H9 (cell line): ENCODE measurements at regions not wholly inside any gene's neighbourhood (a gene's known extent, or its start where the extent isn't known, plus 50 kb on each side); places are given as distances from the start of the nearest gene placed in this dataset.

Source experiments
- DNase-seq: peaks from one replicate; pipeline ENCODE4 v3.0.0-alpha.2; 2017
- H2AFZ ChIP-seq: one replicate; pipeline ENCODE4 v1.6.1; 2013; ENCODE audit warnings: mild to moderate bottlenecking, low read length, control low read depth, moderate library complexity
- H2AK5ac ChIP-seq: 2 replicates; pipeline ENCODE4 v1.6.1; 2013; ENCODE audit warnings: low read length, control low read depth, mixed read lengths; ENCODE audit not compliant: insufficient read length
- H2BK120ac ChIP-seq: one replicate; pipeline ENCODE4 v1.6.1; 2013; ENCODE audit warnings: low read depth, mild to moderate bottlenecking, low read length, control low read depth, inconsistent platforms; ENCODE audit not compliant: poor library complexity, severe bottlenecking
- H2BK12ac ChIP-seq: 2 replicates; pipeline ENCODE4 v1.6.1; 2013; ENCODE audit warnings: low read length, control low read depth, mixed read lengths, low read depth; ENCODE audit not compliant: insufficient read length
- H2BK15ac ChIP-seq: 2 replicates; pipeline ENCODE4 v1.6.1; 2013; ENCODE audit warnings: low read depth, low read length, control low read depth
- H2BK20ac ChIP-seq: one replicate; pipeline ENCODE4 v1.6.1; 2013; ENCODE audit warnings: low read depth, mild to moderate bottlenecking, low read length, control low read depth, inconsistent platforms; ENCODE audit not compliant: poor library complexity, severe bottlenecking
- H2BK5ac ChIP-seq: 2 replicates; pipeline ENCODE4 v1.6.1; 2013; ENCODE audit warnings: low read length, control low read depth, mixed read lengths; ENCODE audit not compliant: insufficient read length
- H3K14ac ChIP-seq: 2 replicates; pipeline ENCODE4 v1.6.1; 2013; ENCODE audit warnings: low read length, control low read depth; ENCODE audit not compliant: insufficient read depth
- H3K18ac ChIP-seq: 2 replicates; pipeline ENCODE4 v1.6.1; 2013; ENCODE audit warnings: low read depth, mild to moderate bottlenecking, mixed read lengths, low read length, control low read depth; ENCODE audit not compliant: insufficient read length
- H3K23ac ChIP-seq: 2 replicates; pipeline ENCODE4 v1.6.1; 2013; ENCODE audit warnings: low read length, control low read depth, mixed read lengths, low read depth; ENCODE audit not compliant: insufficient read length
- H3K23me2 ChIP-seq: 2 replicates; pipeline ENCODE4 v1.6.1; 2013; ENCODE audit warnings: low read depth, mild to moderate bottlenecking, mixed read lengths, low read length, control low read depth; ENCODE audit not compliant: insufficient read length, poor library complexity, severe bottlenecking
- H3K27ac ChIP-seq: 2 replicates; pipeline ENCODE4 v1.5.1; 2013; ENCODE audit warnings: low read length, control low read depth, mixed read lengths, low read depth; ENCODE audit not compliant: insufficient read length
- H3K27me3 ChIP-seq: 2 replicates; pipeline ENCODE4 v1.6.1; 2013; ENCODE audit warnings: low read length, control low read depth, inconsistent platforms; ENCODE audit not compliant: insufficient read depth
- H3K4ac ChIP-seq: 2 replicates; pipeline ENCODE4 v1.6.1; 2013; ENCODE audit warnings: low read depth, mild to moderate bottlenecking, control low read depth, inconsistent platforms, low read length, moderate library complexity
- H3K4me1 ChIP-seq: 2 replicates; pipeline ENCODE4 v1.6.1; 2013; ENCODE audit warnings: low read length, control low read depth, inconsistent platforms; ENCODE audit not compliant: insufficient read depth
- H3K4me2 ChIP-seq: 2 replicates; pipeline ENCODE4 v1.6.1; 2013; ENCODE audit warnings: low read length, control low read depth, mixed read lengths; ENCODE audit not compliant: insufficient read length, insufficient read depth
- H3K56ac ChIP-seq: 2 replicates; pipeline ENCODE4 v1.6.1; 2013; ENCODE audit warnings: low read depth, mild to moderate bottlenecking, mixed read lengths, low read length, control low read depth; ENCODE audit not compliant: insufficient read length
- H3K79me1 ChIP-seq: 2 replicates; pipeline ENCODE4 v1.6.1; 2013; ENCODE audit warnings: low read depth, mild to moderate bottlenecking, moderate library complexity, low read length, control low read depth, inconsistent platforms; ENCODE audit not compliant: insufficient read depth, poor library complexity, severe bottlenecking
- H3K79me2 ChIP-seq: 2 replicates; pipeline ENCODE4 v1.6.1; 2013; ENCODE audit warnings: low read length, control low read depth, inconsistent platforms; ENCODE audit not compliant: insufficient read depth
- H3K9ac ChIP-seq: 2 replicates; pipeline ENCODE4 v1.6.1; 2013; ENCODE audit warnings: low read length, control low read depth, mixed read lengths; ENCODE audit not compliant: insufficient read length; ENCODE audit errors: extremely low read depth
- H3K9me3 ChIP-seq: one replicate; pipeline ENCODE4 v1.6.1; 2013; ENCODE audit warnings: low read depth, low read length, inconsistent platforms; ENCODE audit not compliant: control insufficient read depth
- H3T11ph ChIP-seq: one replicate; pipeline ENCODE4 v1.6.1; 2013; ENCODE audit warnings: mild to moderate bottlenecking, low read length, control low read depth, inconsistent platforms
- H4K20me1 ChIP-seq: one replicate; pipeline ENCODE4 v1.6.1; 2013; ENCODE audit not compliant: control insufficient read depth, insufficient read length, insufficient read depth
- H4K5ac ChIP-seq: 2 replicates; pipeline ENCODE4 v1.6.1; 2013; ENCODE audit warnings: low read depth, mild to moderate bottlenecking, mixed read lengths, low read length, control low read depth; ENCODE audit not compliant: insufficient read length
- H4K8ac ChIP-seq: replicated peaks from 2 replicates; pipeline ENCODE4 v1.6.1; 2013; ENCODE audit warnings: low read length, control low read depth, mixed read lengths, low read depth; ENCODE audit not compliant: insufficient read length
- H4K91ac ChIP-seq: 2 replicates; pipeline ENCODE4 v1.6.1; 2013; ENCODE audit warnings: low read depth, mild to moderate bottlenecking, moderate library complexity, mixed read lengths, low read length, control low read depth; ENCODE audit not compliant: insufficient read length
- H3K27ac Mint-ChIP-seq, 3 experiments: 2 replicates in 2 of 3; 3 replicates in 1 of 3; pipeline ENCODE4 v1.8.0; 2020 to 2021; ENCODE audit warnings: mixed read lengths in 3 of 3, mild to moderate bottlenecking in 1 of 3, moderate library complexity in 1 of 3
- H3K27me3 Mint-ChIP-seq: 2 replicates; pipeline ENCODE4 v1.8.0; 2021; ENCODE audit warnings: low read depth, mild to moderate bottlenecking, moderate library complexity, mixed read lengths
- H3K36me3 Mint-ChIP-seq, 3 experiments: 2 replicates in 2 of 3; 3 replicates in 1 of 3; pipeline ENCODE4 v1.8.0; 2020 to 2021; ENCODE audit warnings: low read depth in 3 of 3, mixed read lengths in 3 of 3; ENCODE audit not compliant: insufficient read depth in 1 of 3
- H3K4me1 Mint-ChIP-seq, 2 experiments: 2 replicates each; pipeline ENCODE4 v1.8.0; 2020; ENCODE audit warnings: mixed read lengths in 2 of 2
- H3K4me3 Mint-ChIP-seq, 2 experiments: 2 replicates in 1 of 2; 3 replicates in 1 of 2; pipeline ENCODE4 v1.8.0; 2020 to 2021; ENCODE audit warnings: mild to moderate bottlenecking in 2 of 2, mixed read lengths in 2 of 2, moderate library complexity in 1 of 2
- H3K9me3 Mint-ChIP-seq, 2 experiments: 2 replicates in 1 of 2; 3 replicates in 1 of 2; pipeline ENCODE4 v1.8.0; 2020; ENCODE audit warnings: mild to moderate bottlenecking in 2 of 2, mixed read lengths in 2 of 2, moderate library complexity in 1 of 2
- CTCF ChIP-seq: fragments of 200-600 bp; sonication (generic); conservative IDR thresholded peaks from 3 replicates; pipeline ENCODE4 v1.8.0; 2021; ENCODE audit warnings: antibody characterized with exemption, mild to moderate bottlenecking
- WGBS: extraction: QIAGEN DNeasy Blood & Tissue Kit; methylation state at CpG from one replicate; pipeline ENCODE4 v1.1.7; 2013; ENCODE audit warnings: missing lambda C conversion rate, low lambda C conversion rate, mixed read lengths; ENCODE audit not compliant: insufficient read length; ENCODE audit errors: extremely low coverage; 5-methylcytosine and 5-hydroxymethylcytosine counted together

DNA sequence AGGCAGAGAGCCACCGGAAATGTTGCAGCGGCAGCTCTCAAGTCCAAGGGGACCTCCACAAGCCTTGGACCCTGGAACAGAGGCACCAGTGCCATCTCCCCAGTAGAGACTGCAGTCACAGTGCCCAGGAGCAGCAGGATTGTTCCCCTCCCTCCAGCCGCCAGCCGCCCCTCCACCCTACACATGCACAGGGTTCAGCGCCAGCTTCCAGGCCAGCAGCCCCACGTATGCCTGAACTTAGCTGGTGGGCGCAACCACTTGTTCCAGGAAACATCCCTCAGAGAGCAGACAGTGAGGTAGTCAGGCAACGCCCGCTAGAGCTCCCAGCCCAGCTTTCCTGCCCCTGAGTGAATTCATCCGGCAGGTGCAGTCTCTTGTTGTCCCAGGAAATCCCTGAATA, 1098.1 kb upstream of the NCAM2 start:
- H3K4me1 ChIP-seq = no peaks in the 10 kb centered on the region
- no peaks in the 10 kb centered on the region for H4K20me1 ChIP-seq
- H3K9me3 ChIP-seq = no peaks in the 10 kb centered on the region
- H3K9me3 Mint-ChIP-seq = peaks cover 6 to 9% of the 10 kb centered on the region in 2 experiments; a peak in 4 of 5 replicates
- no peak overlapping the region for H3K56ac ChIP-seq
- H2AFZ ChIP-seq = no peak overlapping the region
- no peak overlapping the region for H3K18ac ChIP-seq
- no peak overlapping the region for H2BK12ac ChIP-seq
- H2BK15ac ChIP-seq = no peak overlapping the region
- H3K4me1 Mint-ChIP-seq = no peaks in the 10 kb centered on the region
- no peaks in the 10 kb centered on the region for H3K27me3 Mint-ChIP-seq
- H3K27ac Mint-ChIP-seq = no peak overlapping the region
- H3T11ph ChIP-seq = no peak overlapping the region
- no peak overlapping the region for H3K4me2 ChIP-seq
- no peak overlapping the region for H3K4me3 Mint-ChIP-seq
- H3K4ac ChIP-seq = no peak overlapping the region
- no peaks in the 10 kb centered on the region for H3K27me3 ChIP-seq
- no peak overlapping the region for H4K8ac ChIP-seq
- H4K5ac ChIP-seq = no peak overlapping the region
- no peak overlapping the region for H2BK20ac ChIP-seq
- no CpG with 5 or more reads among the region's 10 CpGs for WGBS
- no peak overlapping the region for H3K23ac ChIP-seq
- H3K27ac ChIP-seq = no peak overlapping the region
- no peak for TF ChIP-seq CTCF
- no peak overlapping the region for H3K9ac ChIP-seq
- peaks cover 2 to 8% (median 3%) of the 10 kb centered on the region in 3 experiments; a peak in 3 of 7 replicates for H3K36me3 Mint-ChIP-seq
- H2AK5ac ChIP-seq = no peak overlapping the region
- H4K91ac ChIP-seq = no peak overlapping the region
- no peak overlapping the region for H2BK120ac ChIP-seq
- no peaks in the 10 kb centered on the region for H3K79me2 ChIP-seq
- H3K14ac ChIP-seq = no peak overlapping the region
- no peaks in the 10 kb centered on the region for H3K23me2 ChIP-seq
- no peaks in the 10 kb centered on the region for H3K79me1 ChIP-seq
- no peak overlapping the region for H2BK5ac ChIP-seq
- DNase-seq = no peak
